Panc1 (cell line): ENCODE measurements at regions not wholly inside any gene's neighbourhood (a gene's known extent, or its start where the extent isn't known, plus 50 kb on each side); places are given as distances from the start of the nearest gene placed in this dataset.

Experiments
- ATAC-seq: fragments of 200-7000 bp; cut with Tn5 transposase; 2 replicates; pipeline ENCODE4 v1.9.1; 2020; ENCODE audit warnings: mild to moderate bottlenecking, moderate library complexity
- BruUV-seq: library from RNA; stranded (reverse); fragments of 400-500 nt; replicated peaks from 2 replicates; lab custom pipeline; 2021; lab: Mats Ljungman, UMichigan
- CTCF ChIA-PET: fragments of 300-600 bp; sonication (Branson Sonifier 250); formaldehyde crosslinking; loops from one replicate; lab custom pipeline; 2022; ENCODE audit warnings: antibody characterized with exemption; lab: Charles Lee
- POLR2A ChIA-PET: fragments of 300-600 bp; sonication (Branson Sonifier 250); formaldehyde crosslinking; loops from one replicate; lab custom pipeline; 2022; ENCODE audit warnings: antibody characterized with exemption; lab: Charles Lee
- DNase-seq: peaks from one replicate; pipeline ENCODE4 v3.0.0-alpha.2; 2010; ENCODE audit warnings: low read depth, low spot score
- H3K27ac ChIP-seq: 2 replicates; pipeline ENCODE4 v1.5.1; 2011; ENCODE audit warnings: mild to moderate bottlenecking, low read length, inconsistent platforms
- H3K27me3 ChIP-seq: fragments of 200-500 bp; sonication (Bioruptor generic); 2 replicates; pipeline ENCODE4 v1.6.0; 2014; ENCODE audit warnings: low read length, inconsistent platforms; ENCODE audit not compliant: control insufficient read depth, insufficient read depth
- H3K36me3 ChIP-seq: fragments of 200-500 bp; sonication (Bioruptor generic); 2 replicates; pipeline ENCODE4 v1.5.1; 2014; ENCODE audit warnings: inconsistent platforms, mild to moderate bottlenecking, low read length, moderate library complexity; ENCODE audit not compliant: control insufficient read depth, insufficient read depth
- H3K4me1 ChIP-seq: 2 replicates; pipeline ENCODE4 v1.5.1; 2011; ENCODE audit warnings: inconsistent platforms, mild to moderate bottlenecking, low read length, moderate library complexity; ENCODE audit not compliant: control insufficient read depth, insufficient read depth
- H3K4me3 ChIP-seq, 2 experiments: 2 replicates each; pipeline ENCODE4 v1.5.1; 2011 to 2012; ENCODE audit warnings: low read depth in 2 of 2, low read length in 2 of 2, mild to moderate bottlenecking in 2 of 2, inconsistent platforms in 1 of 2, moderate library complexity in 1 of 2
- H3K9me3 ChIP-seq: fragments of 200-500 bp; sonication (Bioruptor generic); 2 replicates; pipeline ENCODE4 v1.5.1; 2014; ENCODE audit warnings: low read depth, mild to moderate bottlenecking, inconsistent platforms, low read length, moderate library complexity; ENCODE audit not compliant: control insufficient read depth, insufficient read depth
- CTCF ChIP-seq: fragments of 450-650 bp; IDR thresholded peaks from 2 replicates; pipeline ENCODE4 v1.5.1; 2017; ENCODE audit warnings: mild to moderate bottlenecking
- POLR2AphosphoS5 ChIP-seq: IDR thresholded peaks from 2 replicates; pipeline ENCODE4 v1.6.1; 2012; ENCODE audit warnings: mild to moderate bottlenecking, low read depth, low read length, moderate library complexity
- SIN3A ChIP-seq: IDR thresholded peaks from 2 replicates; pipeline ENCODE4 v1.6.1; 2012; ENCODE audit warnings: low read depth, mild to moderate bottlenecking, low read length, moderate library complexity, borderline replicate concordance; ENCODE audit not compliant: insufficient read depth
- TCF7L2 ChIP-seq: IDR thresholded peaks from 2 replicates; pipeline ENCODE4 v1.6.1; 2011; ENCODE audit warnings: mild to moderate bottlenecking, low read depth, low read length, inconsistent platforms
- in situ Hi-C: cut with HindIII; loops from 2 replicates; pipeline ENCODE4 v1.10.0; 2016; ENCODE audit warnings: low sequenced_read_pairs, low pct_unique_long_range_greater_than_20kb
- intact Hi-C: fragments of 100-400 bp; cut with micrococcal nuclease; formaldehyde crosslinking; loops from one replicate; pipeline ENCODE4 v1.10.0; 2022; ENCODE audit not compliant: unreplicated experiment
- TF ChIP-seq, protein P1 (sequence below), 2 experiments: IDR thresholded peaks; 2 replicates each; pipeline ENCODE4 v1.6.1; 2011 to 2012; ENCODE audit warnings: low read depth in 2 of 2, control low read depth in 1 of 2, low read length in 1 of 2, mild to moderate bottlenecking in 1 of 2, moderate library complexity in 1 of 2; ENCODE audit not compliant: insufficient read depth in 1 of 2

DNA sequence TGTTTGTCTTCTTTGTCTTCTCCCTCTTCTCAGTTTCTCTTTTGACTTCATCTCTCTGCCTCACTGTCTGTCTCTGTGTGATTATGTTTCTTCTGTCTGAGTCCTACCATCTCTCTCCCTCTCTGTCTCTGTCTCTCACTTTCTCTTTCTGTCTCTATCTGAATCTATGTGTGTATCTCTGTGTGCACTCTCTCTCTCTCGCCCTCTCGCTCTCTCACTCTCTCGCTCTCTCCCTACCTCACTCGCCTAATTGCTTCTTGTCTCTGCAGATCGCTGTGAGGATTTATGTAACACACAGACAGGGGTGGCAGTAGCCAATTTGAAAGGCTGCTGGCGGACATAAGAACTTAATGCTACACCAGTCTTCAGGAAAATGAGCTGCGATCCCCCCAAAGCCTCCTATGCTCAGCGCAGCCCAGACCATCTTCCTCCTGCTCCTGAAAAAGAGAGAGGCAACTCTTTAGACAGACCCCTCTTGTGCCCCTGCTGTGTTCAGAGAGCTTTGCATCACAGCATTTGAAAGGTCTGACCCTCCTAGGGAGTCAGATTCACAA, 140.9 kb downstream of the CCT6B start:
- Histone ChIP-seq H3K27me3 (no peaks in the 10 kb centered on the region; the same call in 1 of the 2 replicates), H3K9me3 (no peaks in the 10 kb centered on the region), H3K36me3 (no peaks in the 10 kb centered on the region), H3K4me3 (no peak overlapping the region), H3K27ac (no peak overlapping the region), H3K4me1 (no peaks in the 10 kb centered on the region)
- ATAC-seq: peak; percentile 33; the same call in 1 of the 2 replicates
- ChIA-PET POLR2A (no interaction called here), CTCF (no interaction called here)
- DNase-seq: no peak
- TF ChIP-seq SIN3A: no peak
- no peak for TF ChIP-seq TCF7L2
- TF ChIP-seq POLR2AphosphoS5: no peak
- TF ChIP-seq, protein P1, sequence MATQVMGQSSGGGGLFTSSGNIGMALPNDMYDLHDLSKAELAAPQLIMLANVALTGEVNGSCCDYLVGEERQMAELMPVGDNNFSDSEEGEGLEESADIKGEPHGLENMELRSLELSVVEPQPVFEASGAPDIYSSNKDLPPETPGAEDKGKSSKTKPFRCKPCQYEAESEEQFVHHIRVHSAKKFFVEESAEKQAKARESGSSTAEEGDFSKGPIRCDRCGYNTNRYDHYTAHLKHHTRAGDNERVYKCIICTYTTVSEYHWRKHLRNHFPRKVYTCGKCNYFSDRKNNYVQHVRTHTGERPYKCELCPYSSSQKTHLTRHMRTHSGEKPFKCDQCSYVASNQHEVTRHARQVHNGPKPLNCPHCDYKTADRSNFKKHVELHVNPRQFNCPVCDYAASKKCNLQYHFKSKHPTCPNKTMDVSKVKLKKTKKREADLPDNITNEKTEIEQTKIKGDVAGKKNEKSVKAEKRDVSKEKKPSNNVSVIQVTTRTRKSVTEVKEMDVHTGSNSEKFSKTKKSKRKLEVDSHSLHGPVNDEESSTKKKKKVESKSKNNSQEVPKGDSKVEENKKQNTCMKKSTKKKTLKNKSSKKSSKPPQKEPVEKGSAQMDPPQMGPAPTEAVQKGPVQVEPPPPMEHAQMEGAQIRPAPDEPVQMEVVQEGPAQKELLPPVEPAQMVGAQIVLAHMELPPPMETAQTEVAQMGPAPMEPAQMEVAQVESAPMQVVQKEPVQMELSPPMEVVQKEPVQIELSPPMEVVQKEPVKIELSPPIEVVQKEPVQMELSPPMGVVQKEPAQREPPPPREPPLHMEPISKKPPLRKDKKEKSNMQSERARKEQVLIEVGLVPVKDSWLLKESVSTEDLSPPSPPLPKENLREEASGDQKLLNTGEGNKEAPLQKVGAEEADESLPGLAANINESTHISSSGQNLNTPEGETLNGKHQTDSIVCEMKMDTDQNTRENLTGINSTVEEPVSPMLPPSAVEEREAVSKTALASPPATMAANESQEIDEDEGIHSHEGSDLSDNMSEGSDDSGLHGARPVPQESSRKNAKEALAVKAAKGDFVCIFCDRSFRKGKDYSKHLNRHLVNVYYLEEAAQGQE (IDR thresholded peaks at IDR 0.05; ENCODE audit: insufficient read depth in 1 of 2, low read depth in 2 of 2, low read length in 1 of 2): no peak
- TF ChIP-seq CTCF: no peak
- intact Hi-C loops (no loop called here), in situ Hi-C loops (no loop called here)
- no TSS peak for BruUV-seq

- no peaks in the 10 kb centered on the region for H3K4me1 ChIP-seq
- CTCF ChIA-PET: no interaction called here
Observed at GRCh38 chr17:34817252-34818035, 143.8 kb downstream of the CCT6B start.

More at GRCh38 chr17:34817252-34818035, 143.8 kb downstream of the CCT6B start:
- no peaks in the 10 kb centered on the region for H3K9me3 ChIP-seq
- no peaks in the 10 kb centered on the region for H3K36me3 ChIP-seq
- intact Hi-C loops: no loop called here
- TF ChIP-seq TCF7L2 (no peak), POLR2AphosphoS5 (no peak), SIN3A (no peak), CTCF (no peak)
- TF ChIP-seq, protein P1 (IDR thresholded peaks at IDR 0.05; ENCODE audit: insufficient read depth in 1 of 2, low read depth in 2 of 2, low read length in 1 of 2): no peak
- no peak for ATAC-seq
- H3K27ac ChIP-seq: no peak overlapping the region
- no peak overlapping the region for H3K4me3 ChIP-seq
- BruUV-seq: no TSS peak
- POLR2A ChIA-PET: interaction anchor here (0.6 kb wide), 1 partner anchor 1326 kb away, joined by 3 read pairs; no protein-coding TSS in a partner anchor
- DNase-seq: no peak
- no peaks in the 10 kb centered on the region for H3K27me3 ChIP-seq
- in situ Hi-C loops: no loop called here
